ENCODE measurements at regions not wholly inside any gene's neighbourhood (a gene's known extent, or its start where the extent isn't known, plus 50 kb on each side); places are given as distances from the start of the nearest gene placed in this dataset.

DNA sequence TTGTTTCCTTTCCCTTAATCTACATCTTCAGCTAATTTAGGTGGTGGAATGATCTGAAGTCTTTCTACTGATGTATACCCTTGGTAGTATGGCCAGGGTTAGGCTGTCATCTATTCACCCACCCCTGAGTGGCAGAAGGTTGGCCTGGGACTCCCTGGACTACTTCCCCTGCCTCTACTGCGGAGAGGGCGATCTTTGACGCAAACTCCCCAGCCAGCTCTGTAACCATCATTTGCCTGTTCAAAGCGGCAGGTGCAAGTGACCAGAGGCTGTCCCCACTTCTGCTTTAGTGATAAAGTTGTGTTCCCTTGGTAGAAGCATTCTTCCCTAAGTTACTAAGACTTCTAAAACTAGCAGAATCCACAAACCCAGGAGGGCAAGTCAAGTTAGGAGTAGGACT, 70.8 kb upstream of the UNC5B start:
- Histone ChIP-seq H3K9me3 (no peaks in the 10 kb centered on the region), H3K4me3 (no peak overlapping the region), H3K27ac (no peak overlapping the region), H3K27me3 (no peaks in the 10 kb centered on the region), H3K36me3 (no peaks in the 10 kb centered on the region), H3K4me1 (ENCODE audit: insufficient read depth) (no peaks in the 10 kb centered on the region)
- TF ChIP-seq, protein P1, sequence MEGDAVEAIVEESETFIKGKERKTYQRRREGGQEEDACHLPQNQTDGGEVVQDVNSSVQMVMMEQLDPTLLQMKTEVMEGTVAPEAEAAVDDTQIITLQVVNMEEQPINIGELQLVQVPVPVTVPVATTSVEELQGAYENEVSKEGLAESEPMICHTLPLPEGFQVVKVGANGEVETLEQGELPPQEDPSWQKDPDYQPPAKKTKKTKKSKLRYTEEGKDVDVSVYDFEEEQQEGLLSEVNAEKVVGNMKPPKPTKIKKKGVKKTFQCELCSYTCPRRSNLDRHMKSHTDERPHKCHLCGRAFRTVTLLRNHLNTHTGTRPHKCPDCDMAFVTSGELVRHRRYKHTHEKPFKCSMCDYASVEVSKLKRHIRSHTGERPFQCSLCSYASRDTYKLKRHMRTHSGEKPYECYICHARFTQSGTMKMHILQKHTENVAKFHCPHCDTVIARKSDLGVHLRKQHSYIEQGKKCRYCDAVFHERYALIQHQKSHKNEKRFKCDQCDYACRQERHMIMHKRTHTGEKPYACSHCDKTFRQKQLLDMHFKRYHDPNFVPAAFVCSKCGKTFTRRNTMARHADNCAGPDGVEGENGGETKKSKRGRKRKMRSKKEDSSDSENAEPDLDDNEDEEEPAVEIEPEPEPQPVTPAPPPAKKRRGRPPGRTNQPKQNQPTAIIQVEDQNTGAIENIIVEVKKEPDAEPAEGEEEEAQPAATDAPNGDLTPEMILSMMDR (IDR thresholded peaks at IDR 0.05), result no peak
- no peak for TF ChIP-seq POLR2A (IDR thresholded peaks at IDR 0.05)
- no peak for TF ChIP-seq EP300 (IDR thresholded peaks at IDR 0.05)
- 92 to 99% (median 97%) methylated on average over 4 of the region's 4 CpGs for WGBS, 3 donors
- intact Hi-C loops (cut with DNase I), result no loop called here
- DNase-seq, result no peak

DNA sequence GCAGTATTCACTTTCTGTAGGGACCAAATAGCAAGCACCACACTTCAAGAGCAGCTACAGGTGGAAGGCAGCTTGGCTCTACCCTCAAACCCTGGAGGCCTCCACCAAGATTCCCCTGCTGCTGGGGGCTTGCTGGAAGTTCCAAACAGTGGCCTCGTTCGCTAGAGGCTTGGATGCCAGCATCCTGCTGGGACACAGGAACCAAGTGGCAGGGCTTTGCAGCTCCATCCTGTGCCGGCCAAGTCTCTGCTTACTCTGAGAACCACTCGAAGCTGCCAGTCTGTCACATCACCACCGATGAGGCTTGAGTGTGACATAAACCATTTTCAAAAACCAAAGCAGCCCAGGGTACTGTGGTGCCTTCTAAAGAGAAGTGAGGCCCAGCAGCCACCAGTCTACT, 69.2 kb upstream of the UNC5B start:
- TF ChIP-seq, protein P1 (IDR thresholded peaks at IDR 0.05), result no peak
- TF ChIP-seq EP300 (IDR thresholded peaks at IDR 0.05) (no peak), POLR2A (IDR thresholded peaks at IDR 0.05) (no peak)
- WGBS, 3 donors, result 83 to 88% (median 84%) methylated on average over 5 of the region's 5 CpGs
- DNase-seq, result no peak
- no peak overlapping the region for H3K27ac ChIP-seq
- H3K9me3 ChIP-seq, result no peaks in the 10 kb centered on the region
- intact Hi-C loops (cut with DNase I), result no loop called here
- H3K4me3 ChIP-seq, result no peak overlapping the region
- no peaks in the 10 kb centered on the region for H3K4me1 ChIP-seq (ENCODE audit: insufficient read depth)
- no peaks in the 10 kb centered on the region for H3K27me3 ChIP-seq
- H3K36me3 ChIP-seq, result no peaks in the 10 kb centered on the region

DNA sequence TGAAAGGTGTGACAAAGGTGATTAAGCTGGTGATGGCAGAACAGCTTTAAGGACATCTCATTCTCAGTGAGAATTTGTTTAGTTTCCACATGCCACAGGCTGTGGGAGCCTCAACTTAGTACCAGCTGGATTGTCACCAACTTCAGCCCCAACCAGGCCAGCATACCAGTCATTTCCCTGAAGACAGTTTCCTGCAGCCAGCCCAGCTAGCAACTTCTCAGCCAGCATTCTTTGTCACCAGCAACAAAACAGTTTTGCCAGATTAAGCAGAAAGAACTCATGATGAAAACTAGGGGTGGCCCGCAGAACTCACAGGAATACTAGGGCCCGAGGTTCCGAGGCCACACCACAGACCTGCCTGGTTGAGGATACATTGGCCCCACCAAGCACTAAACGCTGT, 68.8 kb upstream of the UNC5B start:
- H3K36me3 ChIP-seq, result no peaks in the 10 kb centered on the region
- WGBS, 3 donors, result 89 to 96% (median 94%) methylated on average over 4 of the region's 4 CpGs
- DNase-seq, result no peak
- H3K4me1 ChIP-seq (ENCODE audit: insufficient read depth), result no peaks in the 10 kb centered on the region
- H3K27me3 ChIP-seq, result no peaks in the 10 kb centered on the region
- no peak overlapping the region for H3K4me3 ChIP-seq
- H3K27ac ChIP-seq, result no peak overlapping the region
- no peaks in the 10 kb centered on the region for H3K9me3 ChIP-seq
- intact Hi-C loops (cut with DNase I), result no loop called here
- TF ChIP-seq, protein P1 (IDR thresholded peaks at IDR 0.05), result no peak
- TF ChIP-seq EP300 (IDR thresholded peaks at IDR 0.05), result no peak
- no peak for TF ChIP-seq POLR2A (IDR thresholded peaks at IDR 0.05)

DNA sequence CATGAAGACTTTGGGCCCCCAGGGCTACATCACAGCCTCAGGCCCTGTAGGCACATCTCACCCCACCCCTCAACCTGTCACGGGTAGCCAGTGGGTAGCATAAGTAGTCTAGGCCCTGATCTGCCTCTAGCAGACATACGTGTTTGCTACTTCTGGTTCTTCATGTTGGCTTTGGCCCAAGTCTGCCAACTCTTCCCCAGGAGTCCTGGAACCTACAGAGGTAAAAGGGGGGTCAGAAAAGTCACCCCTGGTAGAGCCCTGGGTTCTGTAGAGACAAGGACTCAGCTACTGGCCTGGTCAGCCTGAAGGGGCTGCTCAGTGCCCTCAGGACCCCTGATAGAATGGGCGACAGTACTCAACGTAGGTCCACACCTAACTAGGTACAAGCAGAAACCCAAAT, 67.5 kb upstream of the UNC5B start:
- TF ChIP-seq EP300 (IDR thresholded peaks at IDR 0.05) (no peak), POLR2A (IDR thresholded peaks at IDR 0.05) (no peak)
- TF ChIP-seq, protein P1 (IDR thresholded peaks at IDR 0.05), result no peak
- WGBS, 3 donors, result 89 to 90% (median 89%) methylated on average over 4 of the region's 4 CpGs
- no peak overlapping the region for H3K4me3 ChIP-seq
- intact Hi-C loops (cut with DNase I), result no loop called here
- H3K9me3 ChIP-seq, result no peaks in the 10 kb centered on the region
- no peak overlapping the region for H3K27ac ChIP-seq
- DNase-seq, result no peak
- no peaks in the 10 kb centered on the region for H3K36me3 ChIP-seq
- H3K27me3 ChIP-seq, result no peaks in the 10 kb centered on the region
- H3K4me1 ChIP-seq (ENCODE audit: insufficient read depth), result no peaks in the 10 kb centered on the region

Data from ovary (tissue), 7 donors.